Lower lobe of right lung (tissue), 2 donors: ENCODE measurements at regions not wholly inside any gene's neighbourhood (a gene's known extent, or its start where the extent isn't known, plus 50 kb on each side); places are given as distances from the start of the nearest gene placed in this dataset.

Experiments used
- ATAC-seq, 2 donors: fragments of 200-7000 bp; cut with Tn5 transposase; one replicate each; pipeline ENCODE4 v1.9.1; 2020 to 2022; ENCODE audit warnings: mild to moderate bottlenecking in 2 of 2, moderate library complexity in 2 of 2
- DNase-seq: peaks from one replicate; pipeline ENCODE4 v3.0.0-alpha.2; 2020
- H3K27ac ChIP-seq: fragments of 200-600 bp; one replicate; pipeline ENCODE4 v1.8.0; 2022
- H3K27me3 ChIP-seq: fragments of 200-600 bp; one replicate; pipeline ENCODE4 v1.8.0; 2022; ENCODE audit warnings: low read depth
- H3K36me3 ChIP-seq: fragments of 200-600 bp; one replicate; pipeline ENCODE4 v1.8.0; 2022; ENCODE audit warnings: mild to moderate bottlenecking
- H3K4me1 ChIP-seq: fragments of 200-600 bp; one replicate; pipeline ENCODE4 v1.8.0; 2022
- H3K4me3 ChIP-seq: fragments of 200-600 bp; one replicate; pipeline ENCODE4 v1.8.0; 2022; ENCODE audit warnings: mild to moderate bottlenecking
- H3K9me3 ChIP-seq: fragments of 200-600 bp; one replicate; pipeline ENCODE4 v1.8.0; 2022
- intact Hi-C: fragments of 100-400 bp; cut with DNase I; formaldehyde crosslinking; loops from one replicate; pipeline ENCODE4 v1.11.0; 2022
- TF ChIP-seq, protein P1 (sequence below): fragments of 200-600 bp; IDR thresholded peaks from one replicate; pipeline ENCODE4 v1.8.0; 2022; ENCODE audit warnings: antibody characterized with exemption, mild to moderate bottlenecking
- donor health status: DM: no; HTN: yes; CAD: no; lungs with severe emphysema.

DNA sequence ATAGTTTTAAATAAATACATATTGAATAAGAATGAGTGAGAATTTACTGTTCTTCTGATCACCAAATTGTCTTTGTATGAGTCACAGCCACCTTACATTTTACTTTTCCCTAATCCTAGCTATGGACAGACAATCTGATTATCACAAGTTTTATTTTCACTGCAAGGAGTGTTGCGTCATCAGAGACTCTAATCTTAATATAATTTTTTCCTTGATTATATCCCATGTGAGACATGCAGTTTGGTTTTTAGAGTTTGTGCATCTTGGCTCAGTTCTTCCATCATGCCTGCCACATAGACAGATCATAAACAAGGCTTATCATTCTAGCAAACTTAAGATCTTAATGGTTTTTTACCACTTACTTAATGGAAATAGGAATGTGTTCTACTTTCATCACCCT, 478.5 kb upstream of the CDH18 start:
- Histone ChIP-seq H3K4me1 (no peaks in the 10 kb centered on the region), H3K27me3 (no peaks in the 10 kb centered on the region), H3K4me3 (no peak overlapping the region), H3K9me3 (no peaks in the 10 kb centered on the region), H3K36me3 (no peaks in the 10 kb centered on the region), H3K27ac (no peak overlapping the region)
- TF ChIP-seq, protein P1, sequence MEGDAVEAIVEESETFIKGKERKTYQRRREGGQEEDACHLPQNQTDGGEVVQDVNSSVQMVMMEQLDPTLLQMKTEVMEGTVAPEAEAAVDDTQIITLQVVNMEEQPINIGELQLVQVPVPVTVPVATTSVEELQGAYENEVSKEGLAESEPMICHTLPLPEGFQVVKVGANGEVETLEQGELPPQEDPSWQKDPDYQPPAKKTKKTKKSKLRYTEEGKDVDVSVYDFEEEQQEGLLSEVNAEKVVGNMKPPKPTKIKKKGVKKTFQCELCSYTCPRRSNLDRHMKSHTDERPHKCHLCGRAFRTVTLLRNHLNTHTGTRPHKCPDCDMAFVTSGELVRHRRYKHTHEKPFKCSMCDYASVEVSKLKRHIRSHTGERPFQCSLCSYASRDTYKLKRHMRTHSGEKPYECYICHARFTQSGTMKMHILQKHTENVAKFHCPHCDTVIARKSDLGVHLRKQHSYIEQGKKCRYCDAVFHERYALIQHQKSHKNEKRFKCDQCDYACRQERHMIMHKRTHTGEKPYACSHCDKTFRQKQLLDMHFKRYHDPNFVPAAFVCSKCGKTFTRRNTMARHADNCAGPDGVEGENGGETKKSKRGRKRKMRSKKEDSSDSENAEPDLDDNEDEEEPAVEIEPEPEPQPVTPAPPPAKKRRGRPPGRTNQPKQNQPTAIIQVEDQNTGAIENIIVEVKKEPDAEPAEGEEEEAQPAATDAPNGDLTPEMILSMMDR: no peak
- intact Hi-C loops: no loop called here
- DNase-seq (no peak), ATAC-seq (no peak)

DNA sequence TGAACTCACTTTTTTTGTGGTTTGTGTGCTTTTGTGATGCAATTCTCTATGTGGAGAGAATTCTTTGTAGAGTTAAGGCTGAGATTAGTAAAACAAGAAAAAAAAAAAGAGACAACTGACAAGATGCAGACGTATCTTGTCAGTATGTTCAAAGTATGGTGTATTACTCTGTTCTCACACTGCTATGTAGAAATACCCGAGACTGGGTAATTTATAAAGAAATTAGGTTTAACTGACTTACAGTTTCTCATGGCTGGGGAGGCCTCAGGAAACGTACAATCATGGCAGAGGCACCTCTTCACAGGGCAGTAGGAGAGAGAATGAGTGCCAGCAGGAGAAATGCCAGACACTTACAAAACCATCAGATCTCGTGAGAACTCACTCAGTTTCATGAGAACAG, 475.2 kb upstream of the CDH18 start:
- DNase-seq: no peak
- intact Hi-C loops: no loop called here
- no peak overlapping the region for H3K27ac ChIP-seq

DNA sequence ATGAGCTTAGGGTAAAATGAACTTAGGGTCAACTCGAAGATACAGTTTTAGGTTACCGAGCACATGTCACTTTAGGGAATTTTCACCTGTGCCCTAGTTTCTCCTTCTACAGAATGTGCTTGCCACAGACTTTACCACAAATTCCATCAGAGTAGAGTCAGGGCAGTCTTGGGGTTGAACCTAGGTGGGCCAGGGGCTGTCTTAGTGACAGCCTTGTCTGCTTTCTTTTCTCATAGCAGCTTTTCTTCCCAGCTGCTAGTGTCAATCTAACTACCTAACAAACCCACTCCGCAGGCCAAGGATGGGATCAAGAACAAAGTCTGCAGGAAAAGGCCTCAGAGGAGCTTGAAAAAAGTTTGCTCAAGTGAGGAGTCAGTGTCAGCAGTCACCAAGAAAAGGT, 458.1 kb upstream of the CDH18 start:
- Histone ChIP-seq H3K36me3 (no peaks in the 10 kb centered on the region), H3K27ac (no peak overlapping the region), H3K4me1 (no peaks in the 10 kb centered on the region), H3K4me3 (no peak overlapping the region), H3K9me3 (no peaks in the 10 kb centered on the region), H3K27me3 (no peaks in the 10 kb centered on the region)
- TF ChIP-seq, protein P1: no peak
- intact Hi-C loops: no loop called here
- no peak for DNase-seq
- ATAC-seq: no peak

More for the DNA sequence above, 475.2 kb upstream of the CDH18 start:
- H3K27me3 ChIP-seq: no peaks in the 10 kb centered on the region
- ATAC-seq: no peak
- no peak overlapping the region for H3K4me3 ChIP-seq
- H3K36me3 ChIP-seq: no peaks in the 10 kb centered on the region
- no peaks in the 10 kb centered on the region for H3K9me3 ChIP-seq
- no peaks in the 10 kb centered on the region for H3K4me1 ChIP-seq
- TF ChIP-seq, protein P1: no peak

DNA sequence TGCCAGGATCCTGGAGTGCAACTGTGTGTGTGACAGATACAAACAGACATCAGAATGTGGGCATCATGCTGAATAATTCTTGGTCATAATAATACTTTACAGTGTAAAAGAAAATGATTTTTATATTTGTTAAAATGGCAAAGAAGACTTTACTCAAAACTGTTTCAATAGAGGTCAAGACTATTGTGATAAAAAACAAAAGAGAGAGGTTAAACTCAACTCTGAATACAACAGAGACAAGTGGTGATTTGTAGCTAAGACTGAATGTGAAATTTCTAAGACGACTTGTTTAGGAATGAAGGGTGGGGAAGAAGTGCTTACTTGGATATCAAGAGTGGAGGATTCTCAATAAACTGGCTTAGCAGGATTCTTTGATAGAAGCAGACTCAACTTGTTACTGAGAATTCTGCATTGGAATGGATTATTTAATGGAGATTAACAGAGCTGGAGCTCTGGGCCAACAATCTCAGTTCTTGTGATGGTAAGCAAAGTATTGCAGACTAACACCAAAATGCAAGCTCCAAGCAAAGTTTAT, 457.4 kb upstream of the CDH18 start:
- DNase-seq (no peak), ATAC-seq (no peak)
- no peaks in the 10 kb centered on the region for H3K4me1 ChIP-seq
- no peak overlapping the region for H3K4me3 ChIP-seq
- TF ChIP-seq, protein P1: no peak
- H3K9me3 ChIP-seq: no peaks in the 10 kb centered on the region
- H3K36me3 ChIP-seq: no peaks in the 10 kb centered on the region
- intact Hi-C loops: no loop called here
- H3K27ac ChIP-seq: no peak overlapping the region
- no peaks in the 10 kb centered on the region for H3K27me3 ChIP-seq

DNA sequence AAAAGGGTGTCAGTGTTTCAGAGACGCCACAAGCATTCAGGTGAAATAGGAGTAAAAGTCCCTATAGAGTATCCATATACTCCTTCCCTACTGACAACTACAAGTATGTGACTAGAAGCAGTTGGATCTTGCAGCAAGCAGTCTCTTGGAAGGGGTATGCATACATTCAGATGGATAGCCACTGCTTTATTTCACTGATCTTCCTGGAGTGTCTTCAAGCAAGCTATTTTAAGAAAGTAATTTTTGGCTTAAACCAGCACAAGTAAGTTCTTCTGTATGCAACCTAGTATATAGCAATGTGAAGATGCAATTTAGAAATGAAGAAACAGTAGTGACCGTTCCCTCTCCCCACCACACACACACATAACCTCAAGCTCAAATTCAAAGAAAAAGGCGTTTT, 446.8 kb upstream of the CDH18 start:
- intact Hi-C loops: no loop called here
- ATAC-seq (no peak), DNase-seq (no peak)
- no peaks in the 10 kb centered on the region for H3K36me3 ChIP-seq
- H3K4me1 ChIP-seq: no peaks in the 10 kb centered on the region
- no peaks in the 10 kb centered on the region for H3K9me3 ChIP-seq
- TF ChIP-seq, protein P1: no peak
- H3K27me3 ChIP-seq: no peaks in the 10 kb centered on the region
- H3K4me3 ChIP-seq: no peak overlapping the region
- no peak overlapping the region for H3K27ac ChIP-seq
